Panc1 (cell line): ENCODE measurements at regions not wholly inside any gene's neighbourhood (a gene's known extent, or its start where the extent isn't known, plus 50 kb on each side); places are given as distances from the start of the nearest gene placed in this dataset.

ENCODE experiments used
- ATAC-seq: fragments of 200-7000 bp; cut with Tn5 transposase; 2 replicates; pipeline ENCODE4 v1.9.1; 2020; ENCODE audit warnings: mild to moderate bottlenecking, moderate library complexity
- BruUV-seq: library from RNA; stranded (reverse); fragments of 400-500 nt; replicated peaks from 2 replicates; lab custom pipeline; 2021; lab: Mats Ljungman, UMichigan
- CTCF ChIA-PET: fragments of 300-600 bp; sonication (Branson Sonifier 250); formaldehyde crosslinking; loops from one replicate; lab custom pipeline; 2022; ENCODE audit warnings: antibody characterized with exemption; lab: Charles Lee
- POLR2A ChIA-PET: fragments of 300-600 bp; sonication (Branson Sonifier 250); formaldehyde crosslinking; loops from one replicate; lab custom pipeline; 2022; ENCODE audit warnings: antibody characterized with exemption; lab: Charles Lee
- DNase-seq: peaks from one replicate; pipeline ENCODE4 v3.0.0-alpha.2; 2010; ENCODE audit warnings: low read depth, low spot score
- H3K27ac ChIP-seq: 2 replicates; pipeline ENCODE4 v1.5.1; 2011; ENCODE audit warnings: mild to moderate bottlenecking, low read length, inconsistent platforms
- H3K27me3 ChIP-seq: fragments of 200-500 bp; sonication (Bioruptor generic); 2 replicates; pipeline ENCODE4 v1.6.0; 2014; ENCODE audit warnings: low read length, inconsistent platforms; ENCODE audit not compliant: control insufficient read depth, insufficient read depth
- H3K36me3 ChIP-seq: fragments of 200-500 bp; sonication (Bioruptor generic); 2 replicates; pipeline ENCODE4 v1.5.1; 2014; ENCODE audit warnings: inconsistent platforms, mild to moderate bottlenecking, low read length, moderate library complexity; ENCODE audit not compliant: control insufficient read depth, insufficient read depth
- H3K4me1 ChIP-seq: 2 replicates; pipeline ENCODE4 v1.5.1; 2011; ENCODE audit warnings: inconsistent platforms, mild to moderate bottlenecking, low read length, moderate library complexity; ENCODE audit not compliant: control insufficient read depth, insufficient read depth
- H3K4me3 ChIP-seq, 2 experiments: 2 replicates each; pipeline ENCODE4 v1.5.1; 2011 to 2012; ENCODE audit warnings: low read depth in 2 of 2, low read length in 2 of 2, mild to moderate bottlenecking in 2 of 2, inconsistent platforms in 1 of 2, moderate library complexity in 1 of 2
- H3K9me3 ChIP-seq: fragments of 200-500 bp; sonication (Bioruptor generic); 2 replicates; pipeline ENCODE4 v1.5.1; 2014; ENCODE audit warnings: low read depth, mild to moderate bottlenecking, inconsistent platforms, low read length, moderate library complexity; ENCODE audit not compliant: control insufficient read depth, insufficient read depth
- POLR2AphosphoS5 ChIP-seq: IDR thresholded peaks from 2 replicates; pipeline ENCODE4 v1.6.1; 2012; ENCODE audit warnings: mild to moderate bottlenecking, low read depth, low read length, moderate library complexity
- SIN3A ChIP-seq: IDR thresholded peaks from 2 replicates; pipeline ENCODE4 v1.6.1; 2012; ENCODE audit warnings: low read depth, mild to moderate bottlenecking, low read length, moderate library complexity, borderline replicate concordance; ENCODE audit not compliant: insufficient read depth
- TCF7L2 ChIP-seq: IDR thresholded peaks from 2 replicates; pipeline ENCODE4 v1.6.1; 2011; ENCODE audit warnings: mild to moderate bottlenecking, low read depth, low read length, inconsistent platforms
- in situ Hi-C: cut with HindIII; loops from 2 replicates; pipeline ENCODE4 v1.10.0; 2016; ENCODE audit warnings: low sequenced_read_pairs, low pct_unique_long_range_greater_than_20kb
- intact Hi-C: fragments of 100-400 bp; cut with micrococcal nuclease; formaldehyde crosslinking; loops from one replicate; pipeline ENCODE4 v1.10.0; 2022; ENCODE audit not compliant: unreplicated experiment
- TF ChIP-seq, protein P1 (sequence below): fragments of 450-650 bp; IDR thresholded peaks from 2 replicates; pipeline ENCODE4 v1.5.1; 2017; ENCODE audit warnings: mild to moderate bottlenecking
- TF ChIP-seq, protein P2 (sequence below), 2 experiments: IDR thresholded peaks; 2 replicates each; pipeline ENCODE4 v1.6.1; 2011 to 2012; ENCODE audit warnings: low read depth in 2 of 2, control low read depth in 1 of 2, low read length in 1 of 2, mild to moderate bottlenecking in 1 of 2, moderate library complexity in 1 of 2; ENCODE audit not compliant: insufficient read depth in 1 of 2

DNA sequence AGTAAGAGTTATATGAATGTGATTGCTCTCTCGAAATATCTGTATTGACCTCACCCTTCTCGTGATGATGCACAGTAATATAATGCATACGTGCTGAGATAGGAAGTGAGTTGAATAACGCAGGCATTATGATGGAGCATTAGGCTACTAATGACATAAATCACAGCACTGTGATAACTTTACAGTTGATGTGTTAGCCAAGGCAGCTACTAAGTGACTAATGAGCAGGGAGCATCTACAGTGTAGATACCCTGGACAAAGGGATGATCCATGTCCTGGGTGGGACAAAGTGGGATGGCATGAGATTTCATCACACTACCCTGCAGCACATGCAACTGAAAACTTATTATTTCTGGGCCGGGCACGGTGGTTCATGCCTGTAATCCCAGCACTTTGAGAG lies 68.4 kb downstream of the HDGFL1 start:
- DNase-seq: no peak
- Histone ChIP-seq H3K36me3 (no peaks in the 10 kb centered on the region), H3K9me3 (no peaks in the 10 kb centered on the region), H3K4me1 (no peaks in the 10 kb centered on the region), H3K27ac (no peak overlapping the region), H3K4me3 (no peak overlapping the region), H3K27me3 (no peaks in the 10 kb centered on the region)
- in situ Hi-C loops: no loop called here
- no TSS peak for BruUV-seq
- intact Hi-C loops: no loop called here
- no peak for ATAC-seq
- TF ChIP-seq TCF7L2 (no peak), SIN3A (no peak), POLR2AphosphoS5 (no peak)
- TF ChIP-seq, protein P1, sequence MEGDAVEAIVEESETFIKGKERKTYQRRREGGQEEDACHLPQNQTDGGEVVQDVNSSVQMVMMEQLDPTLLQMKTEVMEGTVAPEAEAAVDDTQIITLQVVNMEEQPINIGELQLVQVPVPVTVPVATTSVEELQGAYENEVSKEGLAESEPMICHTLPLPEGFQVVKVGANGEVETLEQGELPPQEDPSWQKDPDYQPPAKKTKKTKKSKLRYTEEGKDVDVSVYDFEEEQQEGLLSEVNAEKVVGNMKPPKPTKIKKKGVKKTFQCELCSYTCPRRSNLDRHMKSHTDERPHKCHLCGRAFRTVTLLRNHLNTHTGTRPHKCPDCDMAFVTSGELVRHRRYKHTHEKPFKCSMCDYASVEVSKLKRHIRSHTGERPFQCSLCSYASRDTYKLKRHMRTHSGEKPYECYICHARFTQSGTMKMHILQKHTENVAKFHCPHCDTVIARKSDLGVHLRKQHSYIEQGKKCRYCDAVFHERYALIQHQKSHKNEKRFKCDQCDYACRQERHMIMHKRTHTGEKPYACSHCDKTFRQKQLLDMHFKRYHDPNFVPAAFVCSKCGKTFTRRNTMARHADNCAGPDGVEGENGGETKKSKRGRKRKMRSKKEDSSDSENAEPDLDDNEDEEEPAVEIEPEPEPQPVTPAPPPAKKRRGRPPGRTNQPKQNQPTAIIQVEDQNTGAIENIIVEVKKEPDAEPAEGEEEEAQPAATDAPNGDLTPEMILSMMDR: no peak
- TF ChIP-seq, protein P2, sequence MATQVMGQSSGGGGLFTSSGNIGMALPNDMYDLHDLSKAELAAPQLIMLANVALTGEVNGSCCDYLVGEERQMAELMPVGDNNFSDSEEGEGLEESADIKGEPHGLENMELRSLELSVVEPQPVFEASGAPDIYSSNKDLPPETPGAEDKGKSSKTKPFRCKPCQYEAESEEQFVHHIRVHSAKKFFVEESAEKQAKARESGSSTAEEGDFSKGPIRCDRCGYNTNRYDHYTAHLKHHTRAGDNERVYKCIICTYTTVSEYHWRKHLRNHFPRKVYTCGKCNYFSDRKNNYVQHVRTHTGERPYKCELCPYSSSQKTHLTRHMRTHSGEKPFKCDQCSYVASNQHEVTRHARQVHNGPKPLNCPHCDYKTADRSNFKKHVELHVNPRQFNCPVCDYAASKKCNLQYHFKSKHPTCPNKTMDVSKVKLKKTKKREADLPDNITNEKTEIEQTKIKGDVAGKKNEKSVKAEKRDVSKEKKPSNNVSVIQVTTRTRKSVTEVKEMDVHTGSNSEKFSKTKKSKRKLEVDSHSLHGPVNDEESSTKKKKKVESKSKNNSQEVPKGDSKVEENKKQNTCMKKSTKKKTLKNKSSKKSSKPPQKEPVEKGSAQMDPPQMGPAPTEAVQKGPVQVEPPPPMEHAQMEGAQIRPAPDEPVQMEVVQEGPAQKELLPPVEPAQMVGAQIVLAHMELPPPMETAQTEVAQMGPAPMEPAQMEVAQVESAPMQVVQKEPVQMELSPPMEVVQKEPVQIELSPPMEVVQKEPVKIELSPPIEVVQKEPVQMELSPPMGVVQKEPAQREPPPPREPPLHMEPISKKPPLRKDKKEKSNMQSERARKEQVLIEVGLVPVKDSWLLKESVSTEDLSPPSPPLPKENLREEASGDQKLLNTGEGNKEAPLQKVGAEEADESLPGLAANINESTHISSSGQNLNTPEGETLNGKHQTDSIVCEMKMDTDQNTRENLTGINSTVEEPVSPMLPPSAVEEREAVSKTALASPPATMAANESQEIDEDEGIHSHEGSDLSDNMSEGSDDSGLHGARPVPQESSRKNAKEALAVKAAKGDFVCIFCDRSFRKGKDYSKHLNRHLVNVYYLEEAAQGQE (IDR thresholded peaks at IDR 0.05; ENCODE audit: insufficient read depth in 1 of 2, low read depth in 2 of 2, low read length in 1 of 2): no peak
- ChIA-PET CTCF (no interaction called here), POLR2A (no interaction called here)

DNA sequence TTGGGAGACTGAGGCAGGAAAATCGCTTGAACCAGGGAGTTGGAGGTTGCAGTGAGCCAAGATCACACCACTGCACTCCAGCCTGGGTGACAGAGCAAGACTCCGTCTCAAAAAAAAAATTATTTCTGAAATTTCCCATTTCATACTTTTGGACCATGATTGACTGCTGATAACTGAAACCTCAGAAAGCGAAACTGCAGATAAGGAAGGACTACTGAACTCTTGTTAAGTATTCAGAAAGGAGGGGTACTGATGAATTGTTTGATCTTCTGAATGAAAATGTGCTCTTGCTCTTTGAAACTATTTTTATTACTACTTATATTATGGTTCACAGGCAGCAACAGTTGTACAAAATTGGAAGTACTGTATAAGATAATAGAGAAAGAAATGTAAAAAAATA lies 69.0 kb downstream of the HDGFL1 start:
- H3K27ac ChIP-seq: no peak overlapping the region
- H3K4me3 ChIP-seq: no peak overlapping the region
- no peaks in the 10 kb centered on the region for H3K27me3 ChIP-seq
- no TSS peak for BruUV-seq
- ATAC-seq (no peak), DNase-seq (no peak)
- H3K4me1 ChIP-seq: no peaks in the 10 kb centered on the region
- intact Hi-C loops: no loop called here
- H3K36me3 ChIP-seq: no peaks in the 10 kb centered on the region
- in situ Hi-C loops: no loop called here
- no peaks in the 10 kb centered on the region for H3K9me3 ChIP-seq
- TF ChIP-seq POLR2AphosphoS5 (no peak), SIN3A (no peak), TCF7L2 (no peak)
- TF ChIP-seq, protein P2 (IDR thresholded peaks at IDR 0.05; ENCODE audit: insufficient read depth in 1 of 2, low read depth in 2 of 2, low read length in 1 of 2): no peak
- TF ChIP-seq, protein P1: no peak
- ChIA-PET POLR2A (no interaction called here), CTCF (no interaction called here)
